ENCODE measurements at regions not wholly inside any gene's neighbourhood (a gene's known extent, or its start where the extent isn't known, plus 50 kb on each side); places are given as distances from the start of the nearest gene placed in this dataset.

- Histone ChIP-seq H3K27ac (no peak overlapping the region), H3K4me3 (no peak overlapping the region), H3K4me2 (no peak overlapping the region), H3K4me1 (no peaks in the 10 kb centered on the region), H3K9me3 (no peaks in the 10 kb centered on the region)
- DNase-seq (ENCODE audit: low read depth in 1 of 2, low spot score in 1 of 2) (no peak), FAIRE-seq (no peak), ATAC-seq (no peak)
- 63% methylated on average over 4 of the region's 4 CpGs for WGBS (ENCODE audit: missing lambda C conversion rate)
- ChIA-PET POLR2A (no interaction called here), CTCF (interaction anchor here (0.8 to 1.4 kb wide), 3 partner anchors 9 to 13 kb away, joined by 3 to 4 read pairs (median 3); no protein-coding TSS in a partner anchor)
- TF ChIP-seq KDM5A (IDR thresholded peaks at IDR 0.05) = no peak
- no peak for TF ChIP-seq RFX5 (IDR thresholded peaks at IDR 0.05)
- no peak for TF ChIP-seq POLR2A (IDR thresholded peaks at IDR 0.05; ENCODE audit: low read length)
- no peak for TF ChIP-seq HEYL (CRISPR knock-in tag; IDR thresholded peaks at IDR 0.05)
- TF ChIP-seq E2F6 (IDR thresholded peaks at IDR 0.05; ENCODE audit: borderline replicate concordance, low read depth) = no peak
- TF ChIP-seq HES2 (IDR thresholded peaks at IDR 0.05) = no peak
- no peak for TF ChIP-seq RNF2 (IDR thresholded peaks at IDR 0.05; ENCODE audit: borderline replicate concordance, low read depth)
- no peak for TF ChIP-seq RAD21 (conservative IDR thresholded peaks at IDR 0.05 in 1 of 2, IDR thresholded peaks at IDR 0.05 in 1 of 2)
- no peak for TF ChIP-seq ESRRA (IDR thresholded peaks at IDR 0.05; ENCODE audit: borderline replicate concordance, low read length)
- TF ChIP-seq MAX (IDR thresholded peaks at IDR 0.05) = no peak
- TF ChIP-seq TP53 (CRISPR knock-in tag; IDR thresholded peaks at IDR 0.05) = no peak
- no peak for TF ChIP-seq ATOH8 (CRISPR knock-in tag; IDR thresholded peaks at IDR 0.05; ENCODE audit: low read depth)
- no peak for TF ChIP-seq FOXS1 (CRISPR knock-in tag; IDR thresholded peaks at IDR 0.05)
Measured at GRCh38 chr5:33235304-33235703, 205.5 kb upstream of the TARS1 start.

GRCh38 chr5:33235824-33236223 is 204.9 kb upstream of the TARS1 start:
- ChIA-PET CTCF (interaction anchor here (0.8 to 1.4 kb wide), 2 partner anchors 9 to 11 kb away, joined by 3 to 4 read pairs; no protein-coding TSS in a partner anchor), POLR2A (no interaction called here)
- Histone ChIP-seq H3K4me2 (no peak overlapping the region), H3K4me3 (no peak overlapping the region), H3K9me3 (no peaks in the 10 kb centered on the region), H3K27ac (no peak overlapping the region), H3K4me1 (no peaks in the 10 kb centered on the region)
- TF ChIP-seq EP300 (IDR thresholded peaks at IDR 0.05) = no peak
- no peak for TF ChIP-seq BHLHE40 (IDR thresholded peaks at IDR 0.05; ENCODE audit: low read depth, low read length)
- TF ChIP-seq FOXS1 (CRISPR knock-in tag; IDR thresholded peaks at IDR 0.05) = no peak
- TF ChIP-seq POLR2AphosphoS2 (conservative IDR thresholded peaks at IDR 0.05; ENCODE audit: low read length) = no peak
- no peak for TF ChIP-seq RAD21 (conservative IDR thresholded peaks at IDR 0.05 in 1 of 2, IDR thresholded peaks at IDR 0.05 in 1 of 2)
- no peak for TF ChIP-seq NPAS2 (CRISPR knock-in tag; IDR thresholded peaks at IDR 0.05; ENCODE audit: borderline replicate concordance)
- TF ChIP-seq BCL3 (IDR thresholded peaks at IDR 0.05) = no peak
- no peak for TF ChIP-seq EHMT2 (IDR thresholded peaks at IDR 0.05; ENCODE audit: low read depth)
- no peak for TF ChIP-seq ESRRA (IDR thresholded peaks at IDR 0.05; ENCODE audit: borderline replicate concordance, low read length)
- TF ChIP-seq HMGXB4 (CRISPR knock-in tag; IDR thresholded peaks at IDR 0.05; ENCODE audit: borderline replicate concordance) = no peak
- no peak for TF ChIP-seq NR3C1 (IDR thresholded peaks at IDR 0.05)
- no peak for TF ChIP-seq SREBF2 (IDR thresholded peaks at IDR 0.05)
- 70% methylated on average over 4 of the region's 4 CpGs for WGBS (ENCODE audit: missing lambda C conversion rate)
- DNase-seq (ENCODE audit: low read depth in 1 of 2, low spot score in 1 of 2) (no peak), ATAC-seq (no peak), FAIRE-seq (no peak)

Measured in A549 (cell line).